ENCODE measurements at regions not wholly inside any gene's neighbourhood (a gene's known extent, or its start where the extent isn't known, plus 50 kb on each side); places are given as distances from the start of the nearest gene placed in this dataset.

DNA sequence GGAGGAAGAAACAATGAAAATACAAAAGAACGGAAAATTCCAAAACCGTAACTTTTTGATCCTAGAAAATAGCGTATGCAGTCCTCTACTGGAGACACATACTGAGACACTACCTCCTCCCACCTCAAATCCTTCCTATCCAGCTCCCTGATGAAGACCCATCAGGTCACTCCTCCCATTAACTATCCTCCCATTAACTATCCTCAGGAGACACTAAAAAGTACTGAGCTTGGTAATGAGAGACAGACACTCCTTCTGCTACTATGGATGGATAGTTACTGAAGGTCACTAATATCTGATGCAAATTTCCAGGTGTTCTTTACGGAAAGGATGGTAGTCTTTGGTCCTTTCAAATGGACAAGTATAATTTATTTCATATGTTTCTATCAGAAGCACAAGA is 237.5 kb upstream of the BLID start:
- TF ChIP-seq, protein P1, sequence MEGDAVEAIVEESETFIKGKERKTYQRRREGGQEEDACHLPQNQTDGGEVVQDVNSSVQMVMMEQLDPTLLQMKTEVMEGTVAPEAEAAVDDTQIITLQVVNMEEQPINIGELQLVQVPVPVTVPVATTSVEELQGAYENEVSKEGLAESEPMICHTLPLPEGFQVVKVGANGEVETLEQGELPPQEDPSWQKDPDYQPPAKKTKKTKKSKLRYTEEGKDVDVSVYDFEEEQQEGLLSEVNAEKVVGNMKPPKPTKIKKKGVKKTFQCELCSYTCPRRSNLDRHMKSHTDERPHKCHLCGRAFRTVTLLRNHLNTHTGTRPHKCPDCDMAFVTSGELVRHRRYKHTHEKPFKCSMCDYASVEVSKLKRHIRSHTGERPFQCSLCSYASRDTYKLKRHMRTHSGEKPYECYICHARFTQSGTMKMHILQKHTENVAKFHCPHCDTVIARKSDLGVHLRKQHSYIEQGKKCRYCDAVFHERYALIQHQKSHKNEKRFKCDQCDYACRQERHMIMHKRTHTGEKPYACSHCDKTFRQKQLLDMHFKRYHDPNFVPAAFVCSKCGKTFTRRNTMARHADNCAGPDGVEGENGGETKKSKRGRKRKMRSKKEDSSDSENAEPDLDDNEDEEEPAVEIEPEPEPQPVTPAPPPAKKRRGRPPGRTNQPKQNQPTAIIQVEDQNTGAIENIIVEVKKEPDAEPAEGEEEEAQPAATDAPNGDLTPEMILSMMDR (IDR thresholded peaks at IDR 0.05) = no peak
- no peak for TF ChIP-seq POLR2AphosphoS5 (IDR thresholded peaks at IDR 0.05)
